AG04449 (cell line): ENCODE measurements at regions not wholly inside any gene's neighbourhood (a gene's known extent, or its start where the extent isn't known, plus 50 kb on each side); places are given as distances from the start of the nearest gene placed in this dataset.

ENCODE experiments used
- CTCF ChIA-PET: fragments of 350-600 bp; formaldehyde crosslinking; extraction: SDS; loops from one replicate; lab custom pipeline; 2021; ENCODE audit warnings: antibody characterized with exemption; lab: Yijun Ruan, JAX
- POLR2A ChIA-PET: fragments of 400-600, 350-600 bp; formaldehyde crosslinking; extraction: SDS; loops from one replicate; lab custom pipeline; 2020; ENCODE audit warnings: antibody characterized with exemption, inconsistent platforms; lab: Yijun Ruan, JAX
- DNase-seq: peaks from one replicate; pipeline ENCODE4 v3.0.0-alpha.2; 2010; ENCODE audit warnings: low read depth, low spot score
- H3K4me3 ChIP-seq: 2 replicates; pipeline ENCODE4 v1.5.1; 2011; ENCODE audit warnings: low read depth, mild to moderate bottlenecking, control low read depth, low read length
- CTCF ChIP-seq: IDR thresholded peaks from one replicate; pipeline ENCODE4 v1.5.1; 2011; ENCODE audit warnings: mild to moderate bottlenecking, moderate library complexity, low read length, control low read depth, inconsistent platforms; ENCODE audit not compliant: insufficient read depth; ENCODE audit errors: missing control alignments

- H3K4me3 ChIP-seq: no peak overlapping the region
- POLR2A ChIA-PET: no interaction called here
- TF ChIP-seq CTCF: no peak
- no peak for DNase-seq
- CTCF ChIA-PET: no interaction called here
Measured at GRCh38 chr3:95151590-95151989, 1088.7 kb downstream of the NSUN3 start.

- ChIA-PET POLR2A (no interaction called here), CTCF (no interaction called here)
- TF ChIP-seq CTCF: no peak
- no peak overlapping the region for H3K4me3 ChIP-seq
- no peak for DNase-seq
Measured at GRCh38 chr3:95154766-95155165, 1091.9 kb downstream of the NSUN3 start.

GRCh38 chr3:95162794-95163193, 1099.9 kb downstream of the NSUN3 start:
- ChIA-PET POLR2A (no interaction called here), CTCF (no interaction called here)
- no peak overlapping the region for H3K4me3 ChIP-seq
- no peak for TF ChIP-seq CTCF
- no peak for DNase-seq

- POLR2A ChIA-PET: no interaction called here
- no peak overlapping the region for H3K4me3 ChIP-seq
- CTCF ChIA-PET: no interaction called here
- TF ChIP-seq CTCF: no peak
- DNase-seq: no peak
Measured at GRCh38 chr3:95167748-95168147, 1104.9 kb downstream of the NSUN3 start.

- ChIA-PET CTCF (no interaction called here), POLR2A (no interaction called here)
Measured at GRCh38 chr3:95168526-95168925, 1105.7 kb downstream of the NSUN3 start.

GRCh38 chr3:95172164-95172943, 1109.5 kb downstream of the NSUN3 start:
- TF ChIP-seq CTCF: no peak
- H3K4me3 ChIP-seq: no peak overlapping the region
- ChIA-PET POLR2A (no interaction called here), CTCF (no interaction called here)
- no peak for DNase-seq

More at GRCh38 chr3:95168526-95168925, 1105.7 kb downstream of the NSUN3 start:
- DNase-seq: no peak
- H3K4me3 ChIP-seq: no peak overlapping the region
- TF ChIP-seq CTCF: no peak
